Activated CD8-positive, alpha-beta memory T cell treated with anti-CD3 and anti-CD28 coated beads, Interleukin-2, amount 50 U/mL, for 4 hours (primary cell): ENCODE measurements at regions not wholly inside any gene's neighbourhood (a gene's known extent, or its start where the extent isn't known, plus 50 kb on each side); places are given as distances from the start of the nearest gene placed in this dataset.
"Not testable (repeated sequence)": the region's sequence is repeated elsewhere in the genome, so short reads cannot be mapped to it uniquely, and the experiment has no call there.

Source experiments
- DNase-seq: peaks from one replicate; pipeline ENCODE4 v3.0.0-alpha.2; 2020

DNA sequence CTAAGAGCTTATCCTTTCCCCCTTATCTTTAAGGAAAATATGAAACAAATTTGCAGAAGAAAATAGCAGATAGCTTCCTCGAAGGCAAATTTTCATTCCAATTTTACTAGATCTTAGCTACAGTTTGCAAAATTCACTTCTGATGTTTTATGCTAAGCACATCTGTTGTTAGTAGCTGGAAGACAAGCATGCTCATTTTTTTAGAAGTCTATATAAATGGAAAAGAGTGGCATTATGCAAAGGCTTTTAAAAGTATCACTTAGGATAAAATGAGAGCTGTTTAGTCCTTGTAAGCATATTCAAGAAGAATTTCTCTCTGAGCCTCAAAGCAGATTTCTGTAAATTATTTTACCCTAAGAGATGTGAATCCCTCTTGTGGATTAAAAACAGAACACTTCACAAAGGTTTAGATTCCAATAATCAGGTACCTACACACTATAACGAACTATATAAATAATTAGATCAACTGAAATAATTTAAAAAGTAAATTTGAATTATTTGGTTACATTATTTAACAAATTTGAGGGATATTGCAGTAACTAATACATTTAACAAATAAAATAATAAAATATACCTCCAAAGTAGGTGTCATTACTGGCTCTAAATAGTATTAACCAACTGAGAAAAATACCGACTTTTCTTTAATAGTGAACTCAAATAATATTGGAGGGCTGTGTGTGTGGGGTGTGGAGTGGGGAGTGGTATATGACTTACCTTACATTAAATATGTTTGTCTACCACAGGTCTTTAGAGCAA, 307.1 kb downstream of the SEMA3D start:
- no peak for DNase-seq

DNA sequence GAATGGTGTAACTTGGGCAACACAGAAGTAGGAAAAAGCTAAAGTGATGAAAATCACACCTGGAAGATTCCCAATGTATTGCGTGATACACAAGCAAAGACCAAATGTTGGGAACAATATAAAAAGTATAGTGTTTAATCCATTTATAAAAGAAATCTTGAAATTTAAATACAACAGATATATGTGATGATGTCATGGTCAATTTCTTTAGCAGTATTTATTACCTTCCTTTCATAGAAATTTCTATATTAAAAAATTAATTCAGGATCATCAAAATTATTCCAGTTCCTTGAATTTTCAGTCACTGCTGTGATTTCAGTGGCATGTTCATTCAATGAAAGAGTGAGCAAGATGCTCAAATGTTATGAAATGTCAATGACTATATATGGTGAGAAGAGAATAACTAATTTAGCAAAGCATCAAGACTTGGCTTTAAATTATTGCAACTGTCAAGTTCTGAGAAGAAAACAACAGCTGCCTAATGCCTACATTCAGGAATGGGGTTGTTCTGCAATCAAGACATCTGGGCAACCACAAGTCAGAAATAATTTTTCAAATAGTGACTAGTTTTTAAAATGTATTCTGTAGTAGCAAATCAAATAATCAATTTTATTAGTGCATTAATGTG, 308.8 kb downstream of the SEMA3D start:
- DNase-seq: no peak

DNA sequence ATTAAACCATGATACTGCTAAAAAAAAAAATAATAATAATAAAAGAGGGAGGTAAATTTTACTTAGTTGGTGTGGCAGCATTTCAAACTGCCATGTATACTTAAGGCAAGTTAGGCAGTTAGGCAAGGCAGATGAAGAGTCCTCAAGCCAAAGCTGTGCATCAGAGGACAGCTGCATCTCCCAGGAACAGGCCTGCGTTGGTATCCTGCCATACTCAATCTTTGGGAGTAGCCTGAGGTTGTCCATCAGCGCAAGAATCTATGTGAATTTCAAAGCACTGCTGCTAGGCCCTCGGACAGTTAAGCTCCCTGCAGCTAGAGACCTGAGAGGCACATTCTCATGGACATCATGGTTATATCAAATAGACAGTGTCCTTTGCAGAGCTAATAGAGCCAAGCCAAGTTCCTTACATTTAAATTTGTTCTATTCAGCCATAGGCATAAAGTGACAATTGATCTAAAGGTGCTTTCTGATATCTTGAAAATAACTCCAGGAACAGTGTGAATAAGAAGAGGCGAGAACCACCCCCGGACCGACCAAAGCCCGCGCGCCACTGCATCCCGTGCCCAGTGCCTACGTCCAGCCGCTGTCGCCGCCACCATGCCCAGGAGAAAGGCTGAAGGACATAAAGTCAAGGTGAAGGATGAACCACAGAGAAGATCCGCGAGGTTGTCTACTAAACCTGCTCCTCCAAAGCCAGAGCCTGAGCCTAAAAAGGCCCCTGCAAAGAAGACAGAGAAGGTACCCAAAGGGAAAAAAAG, 310.6 kb downstream of the SEMA3D start:
- DNase-seq: no peak

DNA sequence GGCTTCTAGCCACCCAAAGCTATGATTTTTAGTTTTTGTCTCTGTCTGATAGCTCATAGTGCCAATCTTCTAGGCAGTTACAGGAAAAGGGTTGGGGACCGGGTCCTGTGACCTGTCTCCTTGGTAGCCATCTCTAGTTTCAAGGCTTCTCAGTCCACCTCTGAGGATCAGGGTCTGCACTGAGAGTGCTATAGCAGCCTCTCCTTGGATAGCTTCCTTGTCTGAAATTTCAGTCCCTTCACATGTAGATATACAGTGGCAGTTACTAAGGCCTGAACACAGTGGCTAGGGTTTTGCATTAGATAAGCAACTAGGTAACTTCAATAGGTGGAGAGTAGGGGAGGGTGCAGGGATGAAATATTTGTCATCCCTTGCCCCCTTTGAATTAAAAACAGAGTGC, 321.3 kb downstream of the SEMA3D start:
- no peak for DNase-seq

DNA sequence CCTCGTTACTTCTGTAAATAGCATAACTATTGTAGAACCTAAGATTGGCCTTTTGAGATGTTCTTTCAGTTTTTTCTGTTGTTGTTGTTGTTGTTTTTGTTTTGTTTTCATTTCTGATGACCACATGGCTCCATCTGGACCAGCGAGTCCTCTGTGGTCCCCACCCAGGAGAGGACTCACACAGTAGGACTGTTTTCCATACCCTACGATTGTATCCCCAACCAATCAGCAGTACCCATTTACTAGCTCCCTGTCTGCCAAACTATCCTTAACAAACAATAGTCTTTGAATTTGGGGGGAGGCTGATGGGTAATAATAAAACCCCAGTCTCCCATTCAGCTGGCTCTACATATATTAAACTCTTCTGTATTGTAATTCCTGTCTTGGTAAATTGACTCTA, 329.5 kb downstream of the SEMA3D start:
- no peak for DNase-seq

DNA sequence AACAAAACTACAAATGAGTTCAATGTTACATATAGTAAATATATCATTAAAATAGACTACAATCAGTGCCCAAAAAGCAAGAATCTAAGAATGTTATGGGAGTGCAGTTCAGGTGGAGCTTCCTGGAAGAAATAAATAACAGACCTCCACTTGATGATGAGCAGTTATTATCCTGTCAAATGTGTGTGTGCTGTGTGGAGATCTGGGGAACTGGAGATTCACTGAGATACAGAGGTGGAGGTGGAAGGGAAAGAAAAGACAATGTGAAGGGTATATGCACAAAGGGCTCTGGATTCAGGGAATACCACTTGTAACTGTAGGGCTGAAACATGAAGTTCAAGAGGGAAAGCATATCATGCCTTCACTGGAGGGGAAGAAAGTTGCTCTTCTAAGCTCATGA, 331.1 kb downstream of the SEMA3D start:
- no peak for DNase-seq

DNA sequence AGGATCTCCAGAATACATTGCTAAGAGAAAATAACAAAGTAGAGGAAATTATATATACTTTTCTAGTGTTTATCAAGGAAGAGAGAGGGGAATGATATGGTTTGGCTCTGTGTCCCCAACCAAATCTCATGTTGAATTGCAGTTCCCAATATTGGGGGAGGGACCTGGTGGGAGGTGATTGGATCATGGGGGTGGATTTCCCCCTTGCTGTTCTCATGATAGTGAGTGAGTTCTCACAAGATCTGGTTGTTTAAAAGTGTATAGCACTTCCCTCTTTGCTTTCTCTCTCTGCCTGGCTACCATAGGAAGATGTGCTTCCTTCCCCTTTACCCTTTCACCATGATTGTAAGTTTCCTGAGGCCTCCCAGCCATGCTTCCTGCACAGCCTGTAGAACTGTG, 337.9 kb downstream of the SEMA3D start:
- DNase-seq: not testable (repeated sequence)

DNA sequence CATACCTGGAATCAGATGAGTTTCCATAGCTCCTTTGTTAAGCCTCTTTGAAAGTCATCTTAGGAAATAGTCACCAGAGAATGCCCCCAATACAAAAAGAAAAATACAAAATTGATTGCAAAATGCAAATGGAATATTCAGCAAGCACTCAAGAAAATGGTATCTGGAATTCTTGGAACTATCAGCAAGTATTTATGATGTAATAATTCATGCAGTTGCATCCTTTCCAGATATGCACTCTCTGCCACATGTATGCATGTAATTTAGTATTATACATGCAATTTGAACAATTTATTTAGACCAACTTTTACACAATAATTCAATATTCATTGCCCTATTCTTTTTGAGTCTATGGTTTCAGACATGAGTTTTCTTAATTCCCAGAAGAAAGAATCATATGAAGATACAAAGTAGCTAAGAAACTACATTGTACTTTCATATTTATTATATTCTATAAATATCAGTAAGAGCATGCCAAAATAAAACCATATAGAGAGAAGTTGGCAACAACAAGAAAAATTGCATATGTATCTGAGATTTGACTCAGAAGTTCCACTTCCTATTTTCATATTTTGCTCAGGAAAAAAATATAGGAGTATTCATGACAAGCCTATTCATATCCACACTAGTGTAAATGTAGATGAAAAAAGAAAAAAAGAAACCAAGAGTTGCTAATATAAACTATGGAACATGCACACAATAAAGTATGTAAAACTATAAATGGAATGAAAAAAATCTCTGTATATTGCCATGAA, 338.5 kb downstream of the SEMA3D start:
- DNase-seq: no peak

DNA sequence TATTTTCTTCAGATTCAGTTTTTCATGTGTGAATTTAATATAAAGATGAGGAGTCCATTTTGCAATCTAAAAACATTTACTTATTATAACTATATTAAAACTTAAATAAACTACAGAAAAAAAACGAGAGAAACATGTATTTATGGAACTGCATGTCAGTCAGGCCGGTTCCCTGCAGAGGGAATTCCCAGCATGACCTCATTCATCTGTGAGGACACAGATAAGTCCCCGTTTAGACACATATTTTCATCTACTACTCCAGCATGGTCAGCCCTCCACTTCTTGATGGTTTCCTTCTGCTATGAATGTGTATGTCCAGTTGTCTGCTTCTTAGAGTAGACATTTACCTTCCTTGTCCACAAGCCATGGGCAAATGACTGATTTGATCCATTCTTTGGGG, 339.1 kb downstream of the SEMA3D start:
- no peak for DNase-seq

DNA sequence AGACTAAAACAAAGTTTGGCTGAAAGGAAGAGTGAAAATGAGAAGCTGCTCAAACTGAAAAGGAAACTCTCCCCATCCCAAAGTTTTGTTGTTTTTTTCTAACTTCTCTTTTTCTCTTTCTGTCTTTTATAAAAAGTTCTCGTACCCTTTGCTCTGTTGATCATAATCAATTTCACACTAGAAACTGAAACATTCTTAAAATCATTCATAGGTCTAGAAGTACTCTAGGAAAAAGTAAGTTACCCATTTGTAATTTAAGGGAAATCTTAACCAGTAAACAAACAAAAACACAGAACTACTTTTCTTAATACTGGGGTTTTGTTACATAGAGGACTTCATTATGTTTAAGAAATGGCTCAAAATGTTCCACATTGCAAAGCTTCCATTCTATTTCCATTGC, 339.8 kb downstream of the SEMA3D start:
- no peak for DNase-seq

DNA sequence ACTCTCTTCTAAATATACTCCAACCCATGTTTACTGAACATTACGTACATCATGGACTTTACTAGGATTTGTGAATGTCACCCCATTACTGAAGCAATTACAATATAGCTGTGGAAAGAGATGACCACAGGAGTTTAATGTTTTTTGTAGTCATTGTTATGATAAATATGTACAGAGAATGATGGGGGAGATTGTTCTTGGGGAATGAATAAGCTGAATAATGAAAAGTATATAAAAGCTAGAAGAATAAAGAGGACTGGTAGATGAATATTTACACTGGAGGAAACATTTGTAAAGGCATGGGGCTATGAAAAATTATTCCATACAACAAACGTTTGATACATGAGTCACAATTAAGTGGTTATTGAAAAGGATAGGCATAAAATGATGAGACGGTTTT, 340.9 kb downstream of the SEMA3D start:
- DNase-seq: no peak

DNA sequence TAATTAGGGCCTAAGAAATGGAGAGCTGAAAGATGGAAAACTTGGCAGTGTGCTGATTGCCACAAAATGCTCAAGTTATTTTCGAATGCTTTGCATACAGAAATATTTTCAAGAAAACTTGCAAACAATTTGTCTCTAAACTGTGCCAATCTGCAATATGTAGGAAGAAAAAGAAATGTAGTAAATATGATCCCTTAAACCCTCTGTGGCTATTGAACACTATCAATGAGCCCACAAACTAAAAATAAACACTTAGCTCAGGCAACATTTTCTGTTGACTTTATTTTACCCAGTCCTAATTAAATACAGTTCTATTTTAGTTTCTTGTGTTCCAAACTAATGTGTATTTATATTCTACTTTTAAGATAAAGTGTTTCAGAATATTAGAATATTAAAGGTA, 342.1 kb downstream of the SEMA3D start:
- no peak for DNase-seq

DNA sequence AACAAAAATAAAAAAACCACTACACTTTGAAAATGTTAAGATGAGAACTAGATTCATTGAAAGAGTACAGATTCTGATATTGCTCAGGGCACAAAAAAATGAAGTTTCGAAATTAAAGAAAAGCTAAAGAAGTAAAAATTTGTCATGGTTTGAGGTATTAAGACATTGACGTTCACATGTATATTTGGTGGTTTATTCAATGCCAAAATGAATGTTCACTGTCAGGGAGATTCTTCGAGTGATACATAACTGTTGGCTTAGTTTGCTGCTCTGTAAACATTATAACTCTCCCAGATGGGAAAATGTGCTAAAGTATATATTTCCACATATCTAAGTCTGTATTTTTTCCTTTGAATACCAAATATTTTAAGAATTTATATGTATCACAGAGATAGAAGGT, 345.0 kb downstream of the SEMA3D start:
- no peak for DNase-seq

DNA sequence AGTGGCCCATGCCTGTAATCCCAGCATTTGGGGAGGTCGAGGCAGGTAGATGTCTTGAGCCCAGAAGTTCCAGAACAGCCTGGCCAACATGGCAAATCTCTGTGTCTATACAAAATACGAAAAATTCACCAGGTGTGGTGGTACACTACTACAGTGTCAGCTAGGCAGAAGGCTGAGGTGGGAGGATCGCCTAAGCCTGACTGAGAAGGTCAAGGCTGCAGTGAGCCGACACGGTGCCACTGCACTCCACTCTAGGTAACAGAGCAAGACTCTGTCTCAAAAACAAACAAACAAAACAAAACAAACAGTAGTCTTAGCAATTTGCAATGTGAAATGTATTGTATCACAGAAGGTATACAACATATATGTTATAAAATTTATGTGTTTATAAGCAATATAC, 348.0 kb downstream of the SEMA3D start:
- no peak for DNase-seq

DNA sequence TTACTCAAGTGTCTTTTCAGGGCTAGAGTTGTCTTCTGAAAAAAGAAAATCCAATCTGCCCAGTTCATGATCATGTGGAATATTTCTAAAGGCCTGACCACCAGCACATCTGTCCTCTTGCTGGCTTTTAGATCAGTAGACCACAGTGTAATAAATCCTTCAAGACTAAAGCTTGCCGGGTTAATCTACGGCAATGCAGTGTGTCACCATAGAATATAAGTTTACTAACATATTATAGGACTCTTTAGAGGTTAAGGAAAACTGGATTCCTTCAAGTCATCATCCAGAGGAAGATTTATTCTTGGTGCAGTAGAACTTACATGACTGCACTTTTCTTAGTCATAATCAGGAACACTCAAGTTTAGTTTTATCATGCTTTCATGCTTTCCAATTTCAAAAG, 349.5 kb downstream of the SEMA3D start:
- no peak for DNase-seq

DNA sequence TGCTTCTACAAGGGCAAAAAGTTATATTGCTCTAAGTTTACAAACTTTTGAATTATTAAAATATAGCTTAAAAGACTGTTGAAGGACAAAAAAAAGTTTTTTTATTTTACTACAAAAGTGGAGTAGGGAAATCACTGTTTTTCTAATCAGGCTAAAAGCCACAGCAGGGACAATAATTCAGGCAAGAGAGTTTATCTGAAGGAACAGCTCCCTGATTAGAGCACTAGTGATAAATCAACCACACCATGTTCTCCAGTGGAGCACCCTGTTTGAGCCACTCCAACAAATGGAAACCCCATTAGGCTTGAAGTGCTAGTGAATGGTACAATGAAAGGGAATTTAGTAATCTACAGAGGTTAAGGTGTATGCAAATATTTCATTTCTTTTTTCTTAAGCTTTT, 357.1 kb downstream of the SEMA3D start:
- no peak for DNase-seq

DNA sequence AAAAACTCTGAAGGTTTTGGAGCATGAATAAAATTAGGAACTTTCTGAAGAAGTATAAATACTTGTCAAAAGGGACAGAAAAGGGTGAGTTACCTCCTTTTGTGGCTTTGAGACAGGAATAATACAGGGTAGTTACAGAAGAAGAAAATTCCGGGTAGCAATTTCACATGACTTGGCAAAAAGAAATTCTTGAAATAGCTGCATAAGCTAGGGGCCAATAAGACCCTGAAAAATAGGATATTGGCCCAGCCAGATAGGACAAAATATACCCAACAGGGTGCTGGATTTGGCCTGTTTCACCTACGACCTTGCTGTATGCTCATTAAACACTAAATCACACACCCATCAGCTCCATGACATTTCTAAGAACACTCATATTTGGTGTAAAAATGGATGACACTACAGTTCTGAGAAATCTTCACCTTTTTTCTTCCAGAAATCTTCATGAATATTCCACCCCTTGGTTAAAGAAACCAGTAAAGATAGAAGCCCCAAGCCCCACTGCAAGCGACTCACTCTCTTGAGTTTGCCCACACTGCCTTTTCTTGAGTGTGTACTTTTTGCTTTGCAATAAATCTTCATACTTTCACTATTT, 362.7 kb downstream of the SEMA3D start:
- DNase-seq: no peak

DNA sequence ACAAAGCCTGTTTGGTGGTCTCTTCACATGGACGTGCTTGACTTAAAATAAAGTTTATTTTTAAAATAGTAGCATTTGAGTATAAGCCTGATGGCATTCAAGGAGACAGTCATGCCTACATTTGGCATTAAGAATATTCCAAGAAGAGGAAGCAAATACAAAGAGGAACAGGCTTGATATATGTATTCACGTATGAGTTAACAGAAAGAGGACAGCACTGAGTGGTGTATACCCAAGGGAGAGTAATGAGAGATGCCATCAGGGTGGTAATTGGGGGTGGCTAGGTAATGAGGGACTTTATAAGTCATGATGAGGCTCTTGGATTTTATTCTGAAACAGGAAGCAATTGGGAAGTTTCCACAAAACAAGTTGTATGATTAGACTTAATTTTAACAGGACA, 363.3 kb downstream of the SEMA3D start:
- no peak for DNase-seq

DNA sequence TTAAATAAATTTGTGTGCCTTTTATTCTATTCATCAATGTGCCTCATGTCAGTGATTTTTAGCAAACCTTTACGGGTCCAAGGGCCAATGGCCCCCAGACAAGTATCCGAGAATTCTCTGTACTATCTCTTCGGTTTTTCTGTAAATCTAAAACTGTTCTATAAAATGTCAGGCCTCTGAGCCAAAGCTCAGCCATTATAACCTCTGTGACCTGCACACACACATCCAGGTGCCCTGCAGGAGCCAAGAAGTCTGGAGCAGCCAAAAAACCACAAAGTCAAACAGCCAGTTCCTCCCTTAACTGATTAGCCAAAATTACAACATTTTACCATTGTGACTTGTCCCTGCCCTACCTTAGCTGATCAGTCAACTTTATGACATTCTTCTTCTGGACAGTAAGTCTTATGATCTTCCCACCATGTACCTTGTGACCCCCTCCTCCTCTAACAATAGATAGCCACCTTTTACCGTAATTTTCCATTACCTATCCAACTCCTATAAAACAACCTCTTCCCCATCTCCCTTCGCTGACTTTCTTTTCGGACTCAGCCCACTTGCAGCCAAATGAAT, 363.8 kb downstream of the SEMA3D start:
- no peak for DNase-seq

DNA sequence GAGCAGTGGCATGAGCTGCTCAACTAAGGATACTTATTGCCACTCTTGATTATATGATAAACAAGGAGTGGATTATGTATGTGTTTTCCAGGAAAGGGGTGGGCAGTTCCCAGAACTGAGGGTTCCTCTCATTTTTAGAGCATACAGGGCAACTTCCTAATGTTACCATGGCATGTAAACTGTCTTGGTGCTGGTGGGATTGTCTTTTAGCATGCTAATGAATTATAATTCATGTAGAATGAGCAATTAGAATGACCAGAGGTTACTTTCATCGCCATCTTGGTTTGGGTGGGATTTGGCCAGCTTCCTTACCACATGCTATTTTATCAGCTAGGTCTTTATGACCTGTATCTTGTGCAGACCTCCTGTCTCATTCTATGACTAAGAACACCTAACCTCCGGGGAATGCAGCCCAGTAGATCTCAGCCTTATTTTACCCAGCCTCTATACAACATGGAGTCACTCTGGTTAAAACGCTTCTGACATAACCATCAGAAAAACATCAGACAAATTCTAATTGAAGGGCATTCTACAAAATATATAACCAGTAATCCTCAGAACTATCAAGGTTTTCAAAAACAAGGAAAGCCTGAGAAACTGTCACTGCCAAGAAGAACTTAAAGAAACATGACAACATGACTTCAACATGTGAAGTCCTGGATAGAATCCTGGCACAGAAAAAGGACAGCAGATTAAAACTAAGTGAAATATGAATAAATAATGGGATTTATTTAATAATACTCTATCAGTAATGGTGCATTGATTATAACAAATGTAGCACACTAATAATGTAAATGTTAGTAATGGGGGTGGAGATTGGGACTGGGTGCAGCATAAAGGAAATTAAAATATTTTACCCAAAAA, 365.0 kb downstream of the SEMA3D start:
- DNase-seq: no peak

DNA sequence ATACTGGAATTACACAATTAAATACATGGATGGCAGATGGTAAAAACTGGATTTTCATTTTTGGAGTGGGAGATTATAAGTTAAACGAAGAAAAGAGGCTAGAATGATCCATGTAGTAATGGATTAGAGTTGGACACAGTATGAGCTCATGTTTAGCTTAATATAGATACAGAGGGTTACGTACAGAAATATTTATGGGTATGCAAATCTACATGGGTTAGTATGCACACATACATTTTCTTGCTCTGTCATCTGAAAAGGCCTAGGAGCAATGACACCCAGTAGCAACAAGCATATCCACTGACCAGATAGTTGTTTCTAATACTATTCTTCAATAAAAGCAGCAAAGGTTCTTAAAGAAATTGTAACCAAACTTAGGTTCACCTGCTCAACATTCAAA, 366.4 kb downstream of the SEMA3D start:
- DNase-seq: no peak

DNA sequence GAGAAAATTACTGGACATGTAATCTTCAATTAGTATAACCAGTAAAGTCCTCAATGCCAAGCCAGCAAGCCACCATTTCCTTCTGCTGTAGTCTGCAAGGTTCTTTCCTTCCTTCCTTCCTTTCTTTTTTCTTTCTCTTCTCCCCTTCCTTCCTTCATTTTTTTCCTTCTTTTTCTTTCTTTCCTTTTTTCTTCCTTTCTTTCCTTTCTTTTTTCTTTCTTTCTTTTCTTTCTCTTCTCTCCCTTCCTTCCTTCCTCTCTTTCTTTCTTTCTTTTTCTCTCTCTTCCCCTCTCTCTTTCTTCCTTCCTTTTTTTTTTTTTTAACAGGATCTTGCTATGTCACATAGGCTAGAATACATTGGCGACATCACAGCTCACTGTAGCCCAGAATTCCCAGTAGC, 369.8 kb downstream of the SEMA3D start:
- no peak for DNase-seq
